Keratinocyte (primary cell): ENCODE measurements at regions not wholly inside any gene's neighbourhood (a gene's known extent, or its start where the extent isn't known, plus 50 kb on each side); places are given as distances from the start of the nearest gene placed in this dataset.
"Not testable (repeated sequence)": the region's sequence is repeated elsewhere in the genome, so short reads cannot be mapped to it uniquely, and the experiment has no call there.

Experiments
- DNase-seq: peaks from one replicate; pipeline ENCODE4 v3.0.0-alpha.2; 2011; ENCODE audit warnings: low read depth, missing footprints, low spot score
- FAIRE-seq: peaks from 2 replicates; lab custom pipeline; 2011; peaks lifted over from hg19 to GRCh38; lab: Jason Lieb, UNC
- H2AFZ ChIP-seq: 2 replicates; pipeline ENCODE4 v1.6.0; 2012; ENCODE audit warnings: low read length, control low read depth, inconsistent platforms; ENCODE audit not compliant: control insufficient read depth
- H3K27ac ChIP-seq: 2 replicates; pipeline ENCODE4 v1.5.1; 2011; ENCODE audit warnings: low read length; ENCODE audit not compliant: control insufficient read depth, insufficient read depth
- H3K27me3 ChIP-seq: 3 replicates; pipeline ENCODE4 v1.6.0; 2011; ENCODE audit warnings: low read length; ENCODE audit not compliant: control insufficient read depth, insufficient read depth; ENCODE audit errors: extremely low read depth
- H3K36me3 ChIP-seq, 2 experiments: 2 replicates in 1 of 2; 3 replicates in 1 of 2; pipeline ENCODE4 v1.5.1; 2011; ENCODE audit warnings: low read length in 2 of 2, mild to moderate bottlenecking in 1 of 2; ENCODE audit not compliant: control insufficient read depth in 2 of 2, insufficient read depth in 2 of 2; ENCODE audit errors: extremely low read depth in 1 of 2
- H3K4me1 ChIP-seq: 3 replicates; pipeline ENCODE4 v1.5.1; 2011; ENCODE audit warnings: low read length; ENCODE audit not compliant: control insufficient read depth, insufficient read depth; ENCODE audit errors: extremely low read depth
- H3K4me2 ChIP-seq: 3 replicates; pipeline ENCODE4 v1.6.0; 2011; ENCODE audit warnings: low read depth, low read length; ENCODE audit not compliant: control insufficient read depth, insufficient read depth; ENCODE audit errors: extremely low read depth
- H3K4me3 ChIP-seq, 3 experiments: fragments of 200-600 bp in 1 of 3; sonication (generic) in 1 of 3; 2 replicates in 2 of 3; 3 replicates in 1 of 3; pipeline ENCODE4 v1.5.1; 2011 to 2016; ENCODE audit warnings: low read length in 3 of 3, mild to moderate bottlenecking in 3 of 3, control low read depth in 2 of 3, inconsistent platforms in 1 of 3, low read depth in 1 of 3, mixed read lengths in 1 of 3, mixed run types in 1 of 3, moderate library complexity in 1 of 3; ENCODE audit not compliant: control insufficient read depth in 2 of 3, insufficient read depth in 2 of 3; ENCODE audit errors: extremely low read depth in 1 of 3
- H3K79me2 ChIP-seq: 2 replicates; pipeline ENCODE4 v1.6.0; 2012; ENCODE audit warnings: low read length; ENCODE audit not compliant: control insufficient read depth, insufficient read depth
- H3K9ac ChIP-seq: 3 replicates; pipeline ENCODE4 v1.6.0; 2011; ENCODE audit warnings: low read length; ENCODE audit not compliant: control insufficient read depth, insufficient read depth; ENCODE audit errors: extremely low read depth
- H3K9me1 ChIP-seq: 3 replicates; pipeline ENCODE4 v1.6.0; 2011; ENCODE audit warnings: low read length; ENCODE audit not compliant: control insufficient read depth, insufficient read depth; ENCODE audit errors: extremely low read depth
- H3K9me3 ChIP-seq: 2 replicates; pipeline ENCODE4 v1.5.1; 2012; ENCODE audit warnings: low read depth, low read length; ENCODE audit not compliant: control insufficient read depth
- H4K20me1 ChIP-seq: 3 replicates; pipeline ENCODE4 v1.6.0; 2011; ENCODE audit warnings: low read length; ENCODE audit not compliant: control insufficient read depth, insufficient read depth; ENCODE audit errors: extremely low read depth
- CTCF ChIP-seq, 3 experiments: IDR thresholded peaks in 1 of 3; conservative IDR thresholded peaks in 1 of 3; optimal IDR thresholded peaks in 1 of 3; 2 replicates in 2 of 3; 3 replicates in 1 of 3; pipeline versions ENCODE3 to v1.5.1; 2011; ENCODE audit warnings: low read length in 3 of 3, mild to moderate bottlenecking in 3 of 3, moderate library complexity in 2 of 3, control low read depth in 1 of 3, inconsistent platforms in 1 of 3; ENCODE audit not compliant: insufficient read depth in 2 of 3; ENCODE audit errors: extremely low read depth in 1 of 3
- EZH2 ChIP-seq: IDR thresholded peaks from one replicate; pipeline ENCODE4 v1.6.1; 2012; ENCODE audit warnings: inconsistent platforms, mild to moderate bottlenecking, low read length, moderate library complexity
- dilution Hi-C: fragments of 300-500 bp; cut with MboI; formaldehyde crosslinking; loops from one replicate; pipeline ENCODE4 v1.7.0; 2020; ENCODE audit warnings: low sequenced_read_pairs; ENCODE audit not compliant: extremely low pct_ligation_motif_present

- no peak overlapping the region for H3K4me2 ChIP-seq
- H3K27ac ChIP-seq, result no peak overlapping the region
- H3K4me1 ChIP-seq, result no peaks in the 10 kb centered on the region
- no peak overlapping the region for H3K9ac ChIP-seq
- no peaks in the 10 kb centered on the region for H3K36me3 ChIP-seq
- H2AFZ ChIP-seq, result no peak overlapping the region
- H4K20me1 ChIP-seq, result no peaks in the 10 kb centered on the region
- no peak for DNase-seq
- TF ChIP-seq EZH2, result no peak
- no peak for TF ChIP-seq CTCF (optimal IDR thresholded peaks at IDR 0.05 in 1 of 3, IDR thresholded peaks at IDR 0.05 in 1 of 3, conservative IDR thresholded peaks at IDR 0.05 in 1 of 3; ENCODE audit: extremely low read depth in 1 of 3, insufficient read depth in 2 of 3, low read length in 3 of 3)
- dilution Hi-C loops, result no loop called here
- no peaks in the 10 kb centered on the region for H3K9me3 ChIP-seq
- no peak for FAIRE-seq
- no peaks in the 10 kb centered on the region for H3K9me1 ChIP-seq
- no peak overlapping the region for H3K4me3 ChIP-seq
- H3K79me2 ChIP-seq, result no peaks in the 10 kb centered on the region
- no peaks in the 10 kb centered on the region for H3K27me3 ChIP-seq
Observed at GRCh38 chr11:100602716-100603115, 84.4 kb upstream of the ARHGAP42 start.

DNA sequence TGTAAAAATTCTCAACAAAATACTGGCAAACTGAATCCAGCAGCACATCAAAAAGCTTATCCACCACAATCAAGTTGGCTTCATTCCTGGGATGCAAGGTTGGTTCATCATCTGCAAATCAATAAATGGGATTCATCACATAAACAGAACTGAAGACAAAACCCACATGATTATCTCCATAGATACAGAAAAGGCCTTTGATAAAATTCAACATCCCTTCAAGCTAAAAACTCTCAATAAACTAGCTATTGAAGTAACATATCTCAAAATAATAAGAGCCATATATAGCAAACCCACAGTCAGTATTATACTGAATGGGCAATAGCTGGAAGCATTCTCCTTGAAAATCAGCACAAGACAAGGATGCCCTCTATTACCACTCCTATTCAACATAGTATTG, 79.3 kb upstream of the ARHGAP42 start:
- H3K4me2 ChIP-seq, H3K36me3 ChIP-seq, H4K20me1 ChIP-seq, H3K27ac ChIP-seq, H3K79me2 ChIP-seq, H3K27me3 ChIP-seq, H3K9me1 ChIP-seq, dilution Hi-C loops, H3K9me3 ChIP-seq, H3K9ac ChIP-seq, H3K4me1 ChIP-seq, DNase-seq, FAIRE-seq, H3K4me3 ChIP-seq, H2AFZ ChIP-seq: not testable (repeated sequence)

- Histone ChIP-seq H3K4me3 (no peak overlapping the region), H2AFZ (no peak overlapping the region), H3K27me3 (no peaks in the 10 kb centered on the region), H3K27ac (no peak overlapping the region), H3K9me3 (no peaks in the 10 kb centered on the region), H3K79me2 (no peaks in the 10 kb centered on the region), H3K4me2 (no peak overlapping the region), H3K4me1 (no peaks in the 10 kb centered on the region), H4K20me1 (no peaks in the 10 kb centered on the region), H3K9me1 (no peaks in the 10 kb centered on the region), H3K36me3 (no peaks in the 10 kb centered on the region), H3K9ac (no peak overlapping the region)
- no peak for FAIRE-seq
- DNase-seq, result no peak
- dilution Hi-C loops, result no loop called here
- no peak for TF ChIP-seq EZH2
- TF ChIP-seq CTCF (optimal IDR thresholded peaks at IDR 0.05 in 1 of 3, IDR thresholded peaks at IDR 0.05 in 1 of 3, conservative IDR thresholded peaks at IDR 0.05 in 1 of 3; ENCODE audit: extremely low read depth in 1 of 3, insufficient read depth in 2 of 3, low read length in 3 of 3), result no peak
Observed at GRCh38 chr11:100612766-100613165, 74.3 kb upstream of the ARHGAP42 start.
